ENCODE measurements at regions not wholly inside any gene's neighbourhood (a gene's known extent, or its start where the extent isn't known, plus 50 kb on each side); places are given as distances from the start of the nearest gene placed in this dataset.

DNA sequence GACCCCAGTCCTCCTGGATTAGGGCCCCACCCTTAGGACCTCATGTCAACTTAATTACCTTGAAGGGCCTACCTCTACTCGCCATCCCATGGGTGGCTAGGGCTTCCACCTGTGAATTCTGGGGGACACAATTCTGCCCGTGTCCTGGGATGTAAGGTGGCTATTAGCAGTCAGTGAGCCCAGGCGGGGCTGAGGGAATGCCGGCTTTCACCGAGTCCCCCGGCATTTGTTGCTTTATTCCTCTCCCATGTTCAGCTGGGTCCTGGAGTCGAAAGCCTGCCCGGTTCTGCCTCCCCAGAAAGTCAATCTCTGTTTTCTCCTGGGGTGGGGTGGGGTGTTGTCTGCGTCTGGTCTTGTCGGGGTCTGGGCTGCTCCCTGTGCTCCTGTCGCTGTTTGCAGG is 125.6 kb downstream of the GLRX3 start:
- TF ChIP-seq, protein P1, sequence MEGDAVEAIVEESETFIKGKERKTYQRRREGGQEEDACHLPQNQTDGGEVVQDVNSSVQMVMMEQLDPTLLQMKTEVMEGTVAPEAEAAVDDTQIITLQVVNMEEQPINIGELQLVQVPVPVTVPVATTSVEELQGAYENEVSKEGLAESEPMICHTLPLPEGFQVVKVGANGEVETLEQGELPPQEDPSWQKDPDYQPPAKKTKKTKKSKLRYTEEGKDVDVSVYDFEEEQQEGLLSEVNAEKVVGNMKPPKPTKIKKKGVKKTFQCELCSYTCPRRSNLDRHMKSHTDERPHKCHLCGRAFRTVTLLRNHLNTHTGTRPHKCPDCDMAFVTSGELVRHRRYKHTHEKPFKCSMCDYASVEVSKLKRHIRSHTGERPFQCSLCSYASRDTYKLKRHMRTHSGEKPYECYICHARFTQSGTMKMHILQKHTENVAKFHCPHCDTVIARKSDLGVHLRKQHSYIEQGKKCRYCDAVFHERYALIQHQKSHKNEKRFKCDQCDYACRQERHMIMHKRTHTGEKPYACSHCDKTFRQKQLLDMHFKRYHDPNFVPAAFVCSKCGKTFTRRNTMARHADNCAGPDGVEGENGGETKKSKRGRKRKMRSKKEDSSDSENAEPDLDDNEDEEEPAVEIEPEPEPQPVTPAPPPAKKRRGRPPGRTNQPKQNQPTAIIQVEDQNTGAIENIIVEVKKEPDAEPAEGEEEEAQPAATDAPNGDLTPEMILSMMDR (IDR thresholded peaks at IDR 0.05) = no peak
- TF ChIP-seq POLR2A (IDR thresholded peaks at IDR 0.05) = no peak

Measured in ovary (tissue), 3 donors.